ENCODE measurements at regions not wholly inside any gene's neighbourhood (a gene's known extent, or its start where the extent isn't known, plus 50 kb on each side); places are given as distances from the start of the nearest gene placed in this dataset.

DNA sequence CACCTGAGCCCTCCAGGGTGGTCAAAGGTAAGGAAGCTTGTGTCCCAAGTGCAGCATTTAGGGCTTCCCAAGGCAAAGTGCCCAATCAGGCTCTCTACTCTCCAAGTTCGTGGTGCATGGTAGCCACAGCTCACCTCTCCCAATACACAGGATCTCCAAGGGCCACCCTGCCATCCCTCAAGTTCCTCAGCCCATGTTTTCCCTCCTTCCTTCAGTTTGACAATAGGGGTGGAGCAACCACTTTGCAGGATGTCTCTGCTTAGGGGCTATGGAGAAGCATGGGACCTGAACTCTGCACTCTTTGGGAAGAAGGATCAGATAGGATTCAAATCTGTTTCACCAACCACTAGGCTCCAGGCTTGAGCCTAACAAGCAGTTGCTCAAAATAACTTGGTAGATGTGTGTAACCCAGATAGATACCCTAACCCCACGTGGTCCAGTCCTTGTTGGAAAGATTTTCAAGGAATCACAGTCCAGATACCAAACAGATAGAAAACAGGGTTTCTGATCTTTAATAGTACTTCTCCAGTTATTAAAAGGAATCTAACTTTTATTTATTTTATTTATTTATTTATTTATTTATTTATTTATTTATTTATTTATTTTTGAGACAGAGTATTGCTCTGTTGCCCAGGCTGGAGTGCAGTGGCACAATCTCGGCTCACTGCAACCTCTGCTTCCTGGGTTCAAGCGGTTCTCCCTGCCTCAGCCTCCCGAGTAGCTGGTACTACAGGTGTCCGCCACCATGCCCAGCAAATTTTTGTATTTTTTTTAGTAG, 248.1 kb downstream of the CTTN start:
- no peak for TF ChIP-seq REST (IDR thresholded peaks at IDR 0.05; ENCODE audit: low read depth)
- no peak for TF ChIP-seq TCF12 (IDR thresholded peaks at IDR 0.05; ENCODE audit: low read depth)
- no peak for TF ChIP-seq TEAD4 (IDR thresholded peaks at IDR 0.05)
- TF ChIP-seq CREB1 (IDR thresholded peaks at IDR 0.05; ENCODE audit: low read depth), result no peak
- TF ChIP-seq RAD21 (IDR thresholded peaks at IDR 0.05; ENCODE audit: low read depth), result no peak
- TF ChIP-seq CEBPB (IDR thresholded peaks at IDR 0.05), result no peak
- no peak for TF ChIP-seq TAF1 (IDR thresholded peaks at IDR 0.05; ENCODE audit: low read depth)
- no peak for TF ChIP-seq YY1 (IDR thresholded peaks at IDR 0.05; ENCODE audit: low read depth)
- no peak for TF ChIP-seq NFIC (IDR thresholded peaks at IDR 0.05)
- TF ChIP-seq USF1 (IDR thresholded peaks at IDR 0.05), result no peak
- no peak for TF ChIP-seq FOXM1 (IDR thresholded peaks at IDR 0.05; ENCODE audit: borderline replicate concordance, low read depth)
- no peak for TF ChIP-seq ZBTB7A (IDR thresholded peaks at IDR 0.05; ENCODE audit: low read depth)

- no peak for TF ChIP-seq TAF1 (IDR thresholded peaks at IDR 0.05; ENCODE audit: low read depth)
- no peak for TF ChIP-seq CEBPB (IDR thresholded peaks at IDR 0.05)
- no peak for TF ChIP-seq CREB1 (IDR thresholded peaks at IDR 0.05; ENCODE audit: low read depth)
- TF ChIP-seq USF1 (IDR thresholded peaks at IDR 0.05), result no peak
- TF ChIP-seq ZBTB7A (IDR thresholded peaks at IDR 0.05; ENCODE audit: low read depth), result no peak
These were observed 249.1 kb downstream of the CTTN start for GRCh38 chr11:70647188-70648166.

GRCh38 chr11:70650075-70650909, 252.0 kb downstream of the CTTN start:
- TF ChIP-seq RAD21 (IDR thresholded peaks at IDR 0.05; ENCODE audit: low read depth) (0 out of 2 replicates have a peak, but pooled peaks have one; percentile 15), TEAD4 (IDR thresholded peaks at IDR 0.05) (peak; percentile 42), USF1 (IDR thresholded peaks at IDR 0.05) (no peak), FOXM1 (IDR thresholded peaks at IDR 0.05; ENCODE audit: borderline replicate concordance, low read depth) (no peak), ZBTB7A (IDR thresholded peaks at IDR 0.05; ENCODE audit: low read depth) (no peak), EGR1 (IDR thresholded peaks at IDR 0.05) (no peak), REST (IDR thresholded peaks at IDR 0.05; ENCODE audit: low read depth) (peak; percentile 99)
- TF ChIP-seq, protein P1, sequence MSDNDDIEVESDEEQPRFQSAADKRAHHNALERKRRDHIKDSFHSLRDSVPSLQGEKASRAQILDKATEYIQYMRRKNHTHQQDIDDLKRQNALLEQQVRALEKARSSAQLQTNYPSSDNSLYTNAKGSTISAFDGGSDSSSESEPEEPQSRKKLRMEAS (IDR thresholded peaks at IDR 0.05), result peak; percentile 69

GRCh38 chr11:70651031-70651430, 252.7 kb downstream of the CTTN start:
- no peak for TF ChIP-seq USF1 (IDR thresholded peaks at IDR 0.05)
- no peak for TF ChIP-seq RAD21 (IDR thresholded peaks at IDR 0.05; ENCODE audit: low read depth)
- TF ChIP-seq TEAD4 (IDR thresholded peaks at IDR 0.05), result no peak
- no peak for TF ChIP-seq ZBTB7A (IDR thresholded peaks at IDR 0.05; ENCODE audit: low read depth)
- TF ChIP-seq, protein P1 (IDR thresholded peaks at IDR 0.05), result no peak
- no peak for TF ChIP-seq TCF12 (IDR thresholded peaks at IDR 0.05; ENCODE audit: low read depth)
